Activated T-helper 2 cell treated with anti-CD3 and anti-CD28 coated beads, Interferon-gamma antibody, Interleukin-2, Interleukin-4, amounts not matched to agents 10 μg/mL and 5 μg/mL and 100 μg/mL, durations not matched to agents 14 hours and 24 hours and 36 hours (primary cell): ENCODE measurements at regions not wholly inside any gene's neighbourhood (a gene's known extent, or its start where the extent isn't known, plus 50 kb on each side); places are given as distances from the start of the nearest gene placed in this dataset.

Experiments used
- DNase-seq: peaks from one replicate; pipeline ENCODE4 v3.0.0; 2021; ENCODE audit warnings: low spot score
- H3K27ac Mint-ChIP-seq: one replicate; pipeline ENCODE4 v1.8.0; 2021; ENCODE audit warnings: mixed read lengths
- H3K27me3 Mint-ChIP-seq: one replicate; pipeline ENCODE4 v1.8.0; 2021; ENCODE audit warnings: low read depth, mixed read lengths
- H3K36me3 Mint-ChIP-seq: one replicate; pipeline ENCODE4 v1.8.0; 2021; ENCODE audit warnings: low read depth, mixed read lengths
- H3K4me1 Mint-ChIP-seq: one replicate; pipeline ENCODE4 v1.8.0; 2021; ENCODE audit warnings: low read depth, mixed read lengths
- H3K4me3 Mint-ChIP-seq: one replicate; pipeline ENCODE4 v1.8.0; 2021; ENCODE audit warnings: low read depth, mild to moderate bottlenecking, moderate library complexity, mixed read lengths
- H3K9me3 Mint-ChIP-seq: one replicate; pipeline ENCODE4 v1.8.0; 2021; ENCODE audit warnings: mixed read lengths
- intact Hi-C: fragments of 100-400 bp; cut with micrococcal nuclease; formaldehyde crosslinking; loops from one replicate; pipeline ENCODE4 v1.15.1; 2023

DNA sequence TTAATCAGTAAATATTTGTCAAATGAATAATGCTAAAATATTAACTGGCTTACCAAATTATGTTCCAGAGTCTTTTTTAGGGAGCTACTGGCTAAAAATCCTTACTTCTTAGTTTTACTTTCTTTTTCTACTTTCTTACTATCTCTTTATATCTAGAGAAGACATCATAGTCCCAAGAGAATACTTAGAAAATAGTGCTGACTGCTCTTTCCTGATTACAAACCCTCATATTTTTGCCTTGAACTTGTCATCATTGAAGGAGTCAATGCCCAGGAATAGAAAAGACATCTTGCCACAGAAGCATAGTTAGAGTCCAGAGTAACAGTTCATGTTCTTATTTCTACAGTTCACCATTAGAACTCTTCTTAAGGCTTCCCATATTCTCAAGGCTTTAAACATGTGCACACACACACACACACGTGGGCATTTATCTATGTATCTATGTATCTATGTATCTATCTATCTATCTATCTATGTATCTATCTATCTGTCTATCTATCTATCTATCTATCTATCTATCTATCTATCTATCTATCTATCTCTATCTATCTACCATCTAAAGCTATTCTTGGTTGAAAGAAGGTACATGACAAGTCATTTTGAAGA lies 654.3 kb downstream of the ANXA1 start:
- Mint-ChIP-seq H3K9me3 (no peaks in the 10 kb centered on the region), H3K4me3 (no peak overlapping the region), H3K4me1 (no peaks in the 10 kb centered on the region), H3K27me3 (no peaks in the 10 kb centered on the region), H3K36me3 (no peaks in the 10 kb centered on the region), H3K27ac (no peak overlapping the region)
- intact Hi-C loops = no loop called here
- no peak for DNase-seq

DNA sequence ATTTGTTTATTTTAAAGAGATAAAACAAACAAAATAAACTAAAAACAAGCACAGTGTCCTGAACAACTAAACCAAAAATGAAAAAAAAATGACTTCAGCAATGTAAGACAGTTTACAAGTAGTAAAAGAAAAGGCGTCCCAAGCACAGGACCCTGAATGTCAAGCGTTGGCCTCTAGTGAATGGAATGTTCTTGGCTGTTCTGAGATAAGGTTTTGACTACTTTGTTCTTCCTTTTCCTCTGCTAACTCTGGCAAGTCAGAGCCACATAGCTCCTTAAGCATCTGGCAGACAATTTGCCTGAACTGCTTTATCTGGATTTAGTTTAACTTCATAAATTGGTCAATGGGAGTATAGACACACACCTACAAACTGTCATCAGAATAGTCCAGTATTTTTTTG lies 655.2 kb downstream of the ANXA1 start:
- intact Hi-C loops = no loop called here
- Mint-ChIP-seq H3K4me3 (no peak overlapping the region), H3K4me1 (no peaks in the 10 kb centered on the region), H3K9me3 (no peaks in the 10 kb centered on the region), H3K27ac (no peak overlapping the region), H3K36me3 (no peaks in the 10 kb centered on the region), H3K27me3 (no peaks in the 10 kb centered on the region)
- no peak for DNase-seq

DNA sequence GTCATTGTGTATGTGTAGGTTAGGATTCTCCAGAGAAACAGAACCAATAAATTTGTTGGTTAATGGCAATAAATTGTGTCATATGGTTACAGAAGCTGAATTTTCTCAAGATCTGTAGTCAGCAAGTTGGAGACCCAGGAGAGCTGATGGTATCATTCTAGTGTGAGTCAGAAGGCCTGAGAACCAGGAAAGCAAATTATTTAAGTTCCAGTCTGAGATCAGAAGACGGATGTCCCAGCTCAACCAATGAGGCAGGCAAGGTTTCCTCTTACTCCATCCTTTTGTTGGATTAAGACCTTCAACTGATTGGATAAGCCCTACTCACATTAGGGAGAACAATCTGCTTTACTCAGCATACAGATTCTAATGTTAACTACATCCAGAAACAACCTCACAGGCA lies 656.3 kb downstream of the ANXA1 start:
- Mint-ChIP-seq H3K36me3 (no peaks in the 10 kb centered on the region), H3K4me3 (no peak overlapping the region), H3K27ac (no peak overlapping the region), H3K9me3 (no peaks in the 10 kb centered on the region), H3K4me1 (no peaks in the 10 kb centered on the region), H3K27me3 (no peaks in the 10 kb centered on the region)
- no peak for DNase-seq
- intact Hi-C loops = no loop called here

DNA sequence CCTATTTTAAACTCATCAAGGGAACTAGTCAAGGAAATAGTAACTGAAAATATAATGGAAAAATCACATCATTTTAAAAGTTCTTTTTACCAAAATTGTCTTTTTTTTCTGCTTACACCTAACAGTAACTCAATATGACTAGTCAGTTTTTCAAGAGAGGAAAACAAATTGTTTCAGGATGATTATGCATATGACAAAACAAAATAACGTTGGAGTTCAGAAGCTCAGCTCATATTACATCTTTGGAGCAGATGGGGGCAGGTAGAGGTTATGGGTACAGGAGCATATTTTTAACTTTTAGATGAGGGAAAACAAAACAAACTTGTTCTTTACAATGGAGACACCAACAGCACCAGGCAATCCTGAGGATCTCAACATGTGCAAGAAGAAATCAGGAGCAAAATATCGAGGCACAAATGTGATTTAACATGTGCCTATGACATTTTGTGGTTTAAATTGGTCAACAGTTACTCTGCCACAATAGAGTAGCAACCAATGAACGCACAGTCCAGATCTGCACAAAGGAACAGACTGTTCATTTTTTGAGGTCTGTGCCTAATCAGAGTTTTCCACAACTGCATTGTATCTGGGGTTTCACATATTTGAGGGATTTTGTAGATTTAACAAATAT lies 659.0 kb downstream of the ANXA1 start:
- no peak overlapping the region for H3K4me3 Mint-ChIP-seq
- no peak for DNase-seq
- H3K27ac Mint-ChIP-seq = no peak overlapping the region
- H3K9me3 Mint-ChIP-seq = no peaks in the 10 kb centered on the region
- intact Hi-C loops = no loop called here
- no peaks in the 10 kb centered on the region for H3K36me3 Mint-ChIP-seq
- H3K27me3 Mint-ChIP-seq = no peaks in the 10 kb centered on the region
- no peaks in the 10 kb centered on the region for H3K4me1 Mint-ChIP-seq

DNA sequence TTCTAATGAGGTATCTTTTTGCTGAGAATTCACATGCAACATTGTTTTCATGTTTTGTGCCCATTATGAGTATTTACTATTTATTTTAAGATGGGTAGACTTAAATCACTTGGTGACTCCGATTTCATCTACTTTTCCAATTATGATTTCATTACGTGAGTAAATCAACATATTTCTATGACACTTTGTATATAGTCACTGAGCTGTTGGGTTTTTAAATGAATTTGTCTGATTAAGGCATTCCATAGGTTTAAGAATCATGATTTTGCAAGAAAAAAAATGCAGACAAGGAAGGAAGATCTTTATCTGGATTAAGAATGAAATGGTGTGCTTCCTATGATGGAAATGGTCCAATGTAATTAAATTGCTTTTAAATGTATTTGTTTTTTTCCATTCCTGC lies 661.9 kb downstream of the ANXA1 start:
- H3K27me3 Mint-ChIP-seq = no peaks in the 10 kb centered on the region
- no peak overlapping the region for H3K4me3 Mint-ChIP-seq
- intact Hi-C loops = no loop called here
- DNase-seq = no peak
- H3K36me3 Mint-ChIP-seq = no peaks in the 10 kb centered on the region
- H3K27ac Mint-ChIP-seq = no peak overlapping the region
- no peaks in the 10 kb centered on the region for H3K4me1 Mint-ChIP-seq
- no peaks in the 10 kb centered on the region for H3K9me3 Mint-ChIP-seq

DNA sequence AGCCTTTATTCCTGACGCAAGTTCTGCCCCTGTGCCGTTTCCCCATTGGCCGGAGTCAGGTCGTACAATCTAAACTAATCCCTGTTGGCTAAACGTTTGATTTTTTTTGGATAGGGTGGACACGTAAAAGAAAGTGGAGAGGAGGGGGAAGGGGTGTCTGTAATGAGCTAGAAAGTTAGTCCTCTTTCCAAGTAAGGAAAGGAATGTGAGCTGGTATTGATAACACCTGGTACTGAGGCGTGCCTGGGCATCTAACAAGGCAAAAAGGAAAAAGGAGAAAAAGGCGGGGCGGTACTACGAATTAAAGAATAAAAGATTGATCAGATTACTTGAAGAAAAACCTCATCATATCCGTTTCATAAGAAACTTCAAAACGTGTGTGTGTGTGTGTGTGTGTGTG lies 665.2 kb downstream of the ANXA1 start:
- Mint-ChIP-seq H3K36me3 (no peaks in the 10 kb centered on the region), H3K27ac (no peak overlapping the region), H3K9me3 (no peaks in the 10 kb centered on the region), H3K27me3 (no peaks in the 10 kb centered on the region), H3K4me1 (no peaks in the 10 kb centered on the region), H3K4me3 (no peak overlapping the region)
- no peak for DNase-seq
- intact Hi-C loops = no loop called here

DNA sequence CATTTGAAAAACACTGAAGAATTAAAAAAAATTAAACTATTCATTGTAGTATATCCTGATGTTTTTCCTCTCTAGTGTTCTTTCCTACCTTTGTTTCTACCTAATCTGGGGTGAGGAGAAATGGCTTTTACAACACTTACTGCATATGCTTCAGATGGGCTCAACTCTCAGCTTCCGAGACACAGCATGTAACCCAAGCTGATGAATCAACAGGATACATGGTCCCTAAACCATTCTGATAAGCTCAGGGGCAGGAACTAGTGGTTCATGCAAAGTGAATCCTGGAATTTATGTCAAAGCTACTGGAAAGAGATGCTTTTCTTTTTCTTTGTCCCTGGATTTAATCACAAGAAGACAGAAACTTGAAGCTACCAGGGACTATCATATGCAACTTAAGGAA lies 672.5 kb upstream of the RORB start:
- H3K36me3 Mint-ChIP-seq = no peaks in the 10 kb centered on the region
- intact Hi-C loops = no loop called here

DNA sequence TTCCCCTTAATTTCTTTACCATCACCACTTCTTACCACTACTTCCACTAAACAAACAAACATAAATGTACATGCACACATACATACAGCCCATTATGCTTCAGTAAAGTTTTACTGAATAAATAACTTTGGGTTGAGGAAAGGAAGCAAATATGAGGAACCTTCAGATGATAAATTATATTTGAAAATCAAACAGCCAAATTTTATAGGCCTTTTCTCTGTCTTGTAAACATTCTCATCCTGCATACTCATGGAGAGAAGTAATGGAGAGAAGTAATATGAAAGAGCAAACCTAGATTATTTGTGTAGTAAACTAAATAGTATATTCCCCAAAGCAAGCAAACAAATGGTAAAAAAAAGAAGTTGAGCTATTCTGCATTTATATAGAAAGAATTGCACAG lies 658.3 kb upstream of the RORB start:
- Mint-ChIP-seq H3K9me3 (peaks cover 4% of the 10 kb centered on the region), H3K27ac (no peak overlapping the region), H3K27me3 (no peaks in the 10 kb centered on the region), H3K36me3 (no peaks in the 10 kb centered on the region), H3K4me3 (no peak overlapping the region), H3K4me1 (no peaks in the 10 kb centered on the region)
- intact Hi-C loops = no loop called here
- no peak for DNase-seq

More for the DNA sequence above, 672.5 kb upstream of the RORB start:
- Mint-ChIP-seq H3K4me3 (no peak overlapping the region), H3K27ac (no peak overlapping the region), H3K9me3 (no peaks in the 10 kb centered on the region), H3K4me1 (no peaks in the 10 kb centered on the region), H3K27me3 (no peaks in the 10 kb centered on the region)
- no peak for DNase-seq

DNA sequence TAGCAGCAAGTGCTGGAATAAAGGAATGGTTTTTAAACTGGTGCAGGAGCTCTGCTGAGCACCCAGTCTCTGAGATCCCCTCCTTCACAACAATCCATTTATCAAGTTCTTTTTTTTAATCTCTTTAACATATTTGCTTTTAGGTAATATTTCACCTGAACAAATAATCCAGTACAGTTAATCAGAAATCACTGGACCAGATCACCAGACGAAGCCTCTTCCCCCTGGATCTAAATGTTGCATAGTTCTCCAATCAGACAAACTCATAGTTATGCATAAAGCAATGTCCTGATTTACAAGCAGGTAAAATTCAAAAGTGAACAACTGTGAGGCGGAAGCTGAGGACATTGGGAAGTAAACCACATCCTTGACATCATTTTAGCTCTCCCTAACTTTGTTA lies 657.7 kb upstream of the RORB start:
- Mint-ChIP-seq H3K36me3 (no peaks in the 10 kb centered on the region), H3K27ac (no peak overlapping the region), H3K27me3 (no peaks in the 10 kb centered on the region), H3K4me1 (no peaks in the 10 kb centered on the region), H3K4me3 (no peak overlapping the region), H3K9me3 (peaks cover 4% of the 10 kb centered on the region)
- intact Hi-C loops = no loop called here
- DNase-seq = no peak

DNA sequence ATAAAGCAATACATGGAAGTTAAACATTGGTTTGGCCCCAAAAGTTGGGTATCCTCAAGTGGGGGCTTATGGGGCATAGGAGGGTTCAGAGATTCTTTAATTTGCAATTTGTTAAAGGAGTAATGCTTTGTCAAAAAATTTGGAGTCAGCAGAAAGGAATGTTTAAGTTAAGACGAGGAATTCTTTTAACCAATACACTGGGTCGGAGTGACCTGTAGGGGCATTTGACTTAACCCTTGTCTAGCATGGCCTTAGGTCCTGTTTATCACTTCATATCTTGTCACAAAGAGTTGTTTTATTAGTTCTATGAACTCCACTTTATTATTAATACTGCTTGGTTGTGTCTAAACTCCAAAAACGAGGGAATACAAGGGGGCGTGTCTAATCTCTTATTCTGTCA lies 656.1 kb upstream of the RORB start:
- Mint-ChIP-seq H3K4me1 (no peaks in the 10 kb centered on the region), H3K4me3 (no peak overlapping the region)
- intact Hi-C loops = no loop called here

DNA sequence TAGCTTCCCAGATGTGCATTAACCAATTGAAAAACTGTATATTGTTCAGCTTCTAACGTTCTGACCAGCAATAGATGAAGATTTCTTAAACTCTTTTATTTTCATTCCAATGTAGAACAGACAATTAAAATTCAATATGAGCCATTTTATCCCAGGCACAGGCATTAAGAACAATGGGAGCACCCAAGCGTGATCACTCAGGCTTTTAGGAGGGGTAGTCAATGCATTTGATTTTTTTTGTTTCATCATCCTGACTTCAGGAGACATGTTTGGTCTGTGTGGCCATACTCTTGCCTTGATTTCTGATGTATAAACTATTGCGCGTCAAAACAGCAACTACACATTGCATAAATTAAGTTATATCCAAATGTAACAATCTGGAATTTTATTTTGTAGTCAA lies 653.0 kb upstream of the RORB start:
- no peak overlapping the region for H3K27ac Mint-ChIP-seq
- no peak for DNase-seq
- peaks cover 4% of the 10 kb centered on the region for H3K9me3 Mint-ChIP-seq
- no peaks in the 10 kb centered on the region for H3K36me3 Mint-ChIP-seq
- no peaks in the 10 kb centered on the region for H3K27me3 Mint-ChIP-seq
- H3K4me1 Mint-ChIP-seq = no peaks in the 10 kb centered on the region
- intact Hi-C loops = no loop called here
- H3K4me3 Mint-ChIP-seq = no peak overlapping the region

More for the DNA sequence above, 656.1 kb upstream of the RORB start:
- no peaks in the 10 kb centered on the region for H3K27me3 Mint-ChIP-seq
- peaks cover 4% of the 10 kb centered on the region for H3K9me3 Mint-ChIP-seq
- no peak overlapping the region for H3K27ac Mint-ChIP-seq
- no peaks in the 10 kb centered on the region for H3K36me3 Mint-ChIP-seq
- no peak for DNase-seq

DNA sequence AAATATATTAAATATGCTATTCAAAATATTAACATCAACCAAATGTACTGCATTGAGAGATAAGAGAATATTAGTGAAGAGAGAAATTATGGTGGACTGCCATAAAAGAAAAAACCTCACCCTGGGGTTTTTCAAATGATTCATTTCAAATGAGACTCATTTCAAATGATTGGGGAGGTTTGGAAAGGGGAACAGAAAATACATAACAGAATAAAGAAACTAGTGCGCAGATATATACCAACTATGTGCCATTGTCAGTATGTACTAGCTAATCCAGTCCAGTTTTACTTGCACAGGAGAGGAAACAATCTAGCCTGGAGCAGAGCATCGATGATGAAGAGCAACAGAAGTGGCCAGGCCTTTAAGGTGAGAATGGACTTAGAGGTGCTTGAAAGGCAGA lies 651.6 kb upstream of the RORB start:
- Mint-ChIP-seq H3K27me3 (no peaks in the 10 kb centered on the region), H3K27ac (no peak overlapping the region), H3K9me3 (peaks cover 4% of the 10 kb centered on the region), H3K36me3 (no peaks in the 10 kb centered on the region), H3K4me3 (no peak overlapping the region), H3K4me1 (no peaks in the 10 kb centered on the region)
- intact Hi-C loops = no loop called here
- no peak for DNase-seq

DNA sequence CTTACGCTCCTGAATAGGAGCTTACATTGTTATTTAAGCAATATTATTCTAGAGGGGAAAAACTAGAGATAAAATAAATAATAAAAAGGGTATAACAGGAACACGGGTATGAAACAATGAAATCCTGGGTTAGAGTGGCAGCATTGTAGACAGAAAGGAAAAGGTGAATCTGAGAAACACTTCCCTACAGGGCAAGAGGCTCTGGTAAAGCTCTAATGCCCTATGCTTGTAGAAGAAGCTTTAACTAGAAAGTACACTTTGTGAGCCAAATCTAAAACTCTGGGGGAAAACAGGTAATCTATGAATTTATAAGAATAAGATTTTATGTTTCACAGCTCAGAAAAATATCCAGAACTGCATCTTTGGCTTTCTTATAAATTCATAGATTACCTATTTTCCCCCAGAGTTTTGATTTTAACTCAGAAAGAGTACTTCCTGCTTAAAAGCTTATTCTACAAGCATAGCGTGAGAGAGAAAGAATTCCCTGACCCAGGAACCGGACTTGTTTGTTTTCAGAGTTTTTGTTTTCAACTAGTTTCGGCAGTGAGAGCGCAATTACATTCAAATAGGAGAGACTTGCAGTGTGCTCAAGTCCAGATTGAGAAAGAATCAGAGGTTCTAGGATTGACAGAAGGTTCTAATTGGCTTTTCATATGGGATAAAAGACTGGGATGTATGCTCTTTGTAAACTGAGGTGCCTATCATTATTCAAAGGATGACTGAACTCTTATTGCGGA lies 651.0 kb upstream of the RORB start:
- no peak overlapping the region for H3K27ac Mint-ChIP-seq
- H3K36me3 Mint-ChIP-seq = no peaks in the 10 kb centered on the region
- H3K27me3 Mint-ChIP-seq = no peaks in the 10 kb centered on the region
- intact Hi-C loops = no loop called here
- H3K4me3 Mint-ChIP-seq = no peak overlapping the region
- no peaks in the 10 kb centered on the region for H3K4me1 Mint-ChIP-seq
- no peak for DNase-seq
- peaks cover 4% of the 10 kb centered on the region for H3K9me3 Mint-ChIP-seq
